ENCODE measurements at regions not wholly inside any gene's neighbourhood (a gene's known extent, or its start where the extent isn't known, plus 50 kb on each side); places are given as distances from the start of the nearest gene placed in this dataset.

DNA sequence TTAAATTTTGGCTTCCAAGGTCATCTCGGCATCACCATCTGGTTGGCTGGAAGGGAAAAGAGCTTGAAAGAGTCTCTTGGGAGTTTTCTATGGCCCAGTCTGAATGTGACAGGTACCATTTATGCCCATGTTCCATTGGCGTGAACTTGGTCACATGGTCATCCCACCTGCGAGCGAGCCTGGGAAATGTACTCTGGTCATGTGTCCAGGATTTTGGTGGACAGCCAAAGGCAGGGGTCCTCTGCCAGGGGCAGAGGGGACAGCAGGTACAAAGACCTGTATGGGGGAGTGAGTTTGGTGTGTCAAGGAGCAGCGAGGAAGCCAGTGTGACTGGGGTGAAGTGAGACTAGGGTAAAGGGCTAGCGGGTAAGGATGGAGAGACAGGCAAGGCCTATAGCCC lies 112.6 kb downstream of the CDC5L start:
- no peak for DNase-seq

DNA sequence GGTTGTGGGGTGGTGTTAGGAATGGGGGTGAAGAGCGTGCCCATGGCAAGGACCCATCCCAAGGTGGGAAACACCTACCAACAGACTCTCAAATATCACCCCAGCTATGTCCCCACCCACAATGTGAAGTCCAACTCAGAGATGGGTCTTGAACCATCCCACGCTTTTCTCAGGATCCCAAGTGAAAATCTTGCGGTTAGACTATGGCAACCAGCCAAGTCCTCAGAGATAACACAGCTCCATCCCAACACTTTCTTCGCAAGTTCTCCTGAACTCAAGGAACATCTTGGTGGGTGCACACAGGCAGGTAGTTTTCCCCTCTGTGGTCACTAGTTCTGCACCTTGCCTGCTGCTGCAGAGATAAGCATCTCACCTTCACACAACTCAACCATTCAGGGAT lies 116.0 kb downstream of the CDC5L start:
- DNase-seq: no peak

DNA sequence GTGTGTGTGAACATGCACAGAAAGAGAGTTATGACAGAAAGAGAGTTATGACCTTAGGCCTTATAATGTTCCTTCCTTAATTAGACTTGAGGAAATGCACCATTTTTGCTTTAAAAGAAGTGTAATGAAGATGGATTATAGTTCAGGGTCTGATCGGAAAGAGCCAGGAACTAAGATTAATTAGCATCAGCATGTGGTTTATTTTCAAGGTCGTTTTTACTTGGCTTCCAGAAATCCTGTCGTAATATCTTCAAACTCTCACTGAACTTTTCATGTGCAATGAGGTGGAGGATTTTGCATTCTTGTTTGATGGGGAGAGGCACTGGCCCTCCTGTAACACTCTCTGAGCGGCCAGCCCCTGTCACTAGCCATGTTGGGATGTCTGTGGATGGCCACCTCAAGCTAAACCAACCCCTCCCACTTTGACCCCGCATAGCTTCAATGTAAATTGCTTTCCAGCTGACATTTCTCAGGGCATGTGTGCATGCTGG lies 116.8 kb downstream of the CDC5L start:
- no peak for DNase-seq

GRCh38 chr6:44505751-44506150 lies 118.2 kb downstream of the CDC5L start:
- no peak for DNase-seq

DNA sequence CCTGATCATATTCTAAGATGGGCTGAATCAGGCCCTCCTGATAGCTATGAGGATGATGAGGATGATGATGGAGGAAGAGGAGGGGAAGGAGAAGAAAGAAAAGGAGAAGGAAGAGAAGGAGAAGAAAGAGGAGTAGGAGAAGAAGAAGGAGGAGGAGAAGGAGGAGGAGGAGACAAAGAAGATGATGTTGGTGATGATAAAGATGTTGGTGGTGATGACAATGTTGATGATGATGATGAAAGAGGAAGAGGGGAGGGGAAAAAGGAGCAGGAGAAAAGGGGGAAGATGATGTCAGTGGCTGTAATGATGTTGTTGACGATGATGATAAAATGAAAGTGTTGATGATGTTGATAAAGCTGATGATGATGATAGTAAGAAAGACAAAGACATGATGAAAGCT lies 119.5 kb downstream of the CDC5L start:
- DNase-seq: no peak

GRCh38 chr6:44508646-44509045 lies 121.1 kb downstream of the CDC5L start:
- DNase-seq: no peak

- no peak for DNase-seq
Measured at GRCh38 chr6:44511126-44511525, 123.6 kb downstream of the CDC5L start.

GRCh38 chr6:44512868-44513741 lies 125.6 kb downstream of the CDC5L start:
- peak; percentile 20 for DNase-seq

- DNase-seq: no peak
Measured at GRCh38 chr6:44514085-44514484, 126.6 kb downstream of the CDC5L start.

GRCh38 chr6:44514576-44515193 lies 127.2 kb downstream of the CDC5L start:
- no peak for DNase-seq

DNA sequence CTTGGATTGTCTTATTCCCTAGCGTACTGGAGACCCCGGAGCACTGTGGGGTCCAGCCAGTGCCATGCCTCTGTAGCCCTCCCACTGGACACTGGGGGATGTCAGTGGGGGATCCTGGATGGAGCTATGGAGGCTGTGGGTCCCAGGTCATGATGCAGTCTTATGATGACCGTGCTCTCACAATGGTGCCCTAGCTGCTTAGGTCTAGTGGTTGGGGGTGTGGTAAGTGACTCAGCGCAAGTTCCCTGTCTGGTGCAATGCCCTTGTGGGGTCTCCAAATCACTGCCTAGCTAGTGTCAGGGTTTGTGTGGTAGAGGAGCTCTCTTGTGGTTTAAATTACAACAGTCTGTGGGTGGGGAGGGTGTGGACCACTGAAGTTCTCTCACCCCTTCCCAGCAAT lies 135.4 kb downstream of the CDC5L start:
- DNase-seq: no peak

- DNase-seq: no peak
Measured at GRCh38 chr6:44524476-44525227, 137.1 kb downstream of the CDC5L start.

GRCh38 chr6:44525761-44526351 lies 138.3 kb downstream of the CDC5L start:
- DNase-seq: no peak

- DNase-seq: no peak
Measured at GRCh38 chr6:44527181-44527580, 139.7 kb downstream of the CDC5L start.

DNA sequence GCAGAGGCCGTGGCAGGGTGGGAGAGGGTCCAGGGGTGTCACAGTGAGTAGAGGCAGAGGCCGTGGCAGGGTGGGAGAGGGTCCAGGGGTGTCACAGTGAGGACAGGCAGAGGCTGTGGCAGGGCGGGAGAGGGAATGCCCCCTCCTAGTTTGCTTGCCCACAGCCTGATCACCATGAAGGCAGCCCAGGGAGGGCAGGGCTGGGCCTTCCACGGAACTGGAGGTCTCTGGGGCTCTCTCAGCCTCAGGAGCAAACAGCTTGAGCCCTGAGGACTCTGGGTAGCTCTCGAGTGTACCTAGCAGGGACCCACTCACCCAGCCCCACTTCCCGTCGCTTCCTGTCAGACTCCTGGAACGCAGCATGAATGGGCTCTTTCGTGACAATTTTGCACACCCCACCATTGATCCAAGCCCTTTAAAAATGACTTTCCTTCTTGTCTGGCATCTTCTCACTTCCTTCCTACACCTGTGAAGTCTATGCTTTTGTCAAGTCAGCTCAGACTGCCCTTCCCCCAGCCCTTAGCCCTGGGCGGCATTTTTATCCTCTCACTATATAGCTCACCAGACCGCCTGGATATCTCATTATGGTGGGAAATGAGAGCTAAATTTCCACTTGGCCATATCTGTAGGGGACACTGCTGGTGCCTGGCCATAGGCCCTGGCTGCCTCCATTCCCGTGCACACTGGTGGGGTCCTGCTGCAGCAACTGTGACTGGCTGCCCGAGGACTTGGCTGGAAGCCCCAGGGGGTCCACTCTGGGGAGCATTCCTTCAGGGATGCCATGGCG lies 140.3 kb downstream of the CDC5L start:
- DNase-seq: no peak

- DNase-seq: no peak
Measured at GRCh38 chr6:44528370-44528644, 140.8 kb downstream of the CDC5L start.

GRCh38 chr6:44528716-44529115 lies 141.2 kb downstream of the CDC5L start:
- no peak for DNase-seq

GRCh38 chr6:44529146-44529905 lies 141.8 kb downstream of the CDC5L start:
- DNase-seq: no peak

DNA sequence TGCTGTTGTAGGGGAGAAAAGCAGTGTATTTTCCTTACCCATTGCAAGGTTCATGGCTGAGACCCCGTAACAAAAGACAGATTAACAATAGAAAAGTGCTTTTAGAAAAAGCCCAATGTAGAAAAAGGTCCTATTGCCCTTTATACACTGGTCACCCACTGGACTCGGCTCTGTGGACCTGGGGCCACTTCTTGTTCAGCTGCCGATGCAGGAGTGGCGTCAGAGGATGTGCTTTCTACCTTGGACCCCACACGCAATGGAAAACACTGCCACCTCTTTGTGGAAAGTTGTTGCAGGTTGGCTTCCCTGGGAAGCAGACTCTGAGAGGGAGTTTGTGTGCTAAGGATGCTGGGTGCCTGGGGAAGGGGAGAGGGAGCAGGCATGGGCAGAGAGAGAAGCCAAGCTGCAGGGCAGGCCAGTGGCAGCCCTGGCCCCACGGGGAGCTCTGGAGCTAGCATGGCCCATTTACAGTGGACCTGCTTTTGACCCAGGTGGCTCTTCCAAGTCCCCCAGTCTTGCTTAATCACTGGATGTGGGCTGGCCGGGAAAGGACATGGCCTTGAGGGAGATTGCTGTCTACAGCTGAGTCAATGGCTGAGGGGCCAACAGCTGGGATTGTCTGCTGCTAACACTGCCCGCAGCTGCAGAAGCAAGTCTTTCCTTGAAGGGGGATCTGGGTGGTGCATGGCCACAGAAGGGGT lies 142.9 kb downstream of the CDC5L start:
- no peak for DNase-seq

DNA sequence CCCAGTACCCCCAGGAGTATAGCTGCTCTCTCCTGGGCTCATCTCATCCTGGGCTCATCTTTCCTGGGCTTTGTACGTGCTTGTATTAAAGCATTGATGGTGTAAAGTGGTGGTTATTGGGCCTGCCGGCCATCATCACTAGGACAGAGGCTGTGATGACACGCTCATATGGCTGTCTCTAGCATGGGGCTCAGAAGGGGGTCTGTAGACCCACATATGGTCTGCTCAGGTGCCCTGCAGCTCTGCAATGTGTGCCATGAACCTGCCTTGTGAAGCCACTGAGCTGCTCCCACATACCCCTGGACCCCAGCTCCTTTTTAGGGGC lies 143.4 kb downstream of the CDC5L start:
- DNase-seq: no peak

GRCh38 chr6:44531442-44532015 lies 144.0 kb downstream of the CDC5L start:
- no peak for DNase-seq
